Embryonic facial prominence (tissue), 1 donor: ENCODE measurements at regions not wholly inside any gene's neighbourhood (a gene's known extent, or its start where the extent isn't known, plus 50 kb on each side); places are given as distances from the start of the nearest gene placed in this dataset.
"Not testable (repeated sequence)": the region's sequence is repeated elsewhere in the genome, so short reads cannot be mapped to it uniquely, and the experiment has no call there.

ENCODE experiments used
- DNase-seq: peaks from one replicate; pipeline ENCODE4 v3.0.0-alpha.2; 2016; ENCODE audit errors: extremely low spot score

DNA sequence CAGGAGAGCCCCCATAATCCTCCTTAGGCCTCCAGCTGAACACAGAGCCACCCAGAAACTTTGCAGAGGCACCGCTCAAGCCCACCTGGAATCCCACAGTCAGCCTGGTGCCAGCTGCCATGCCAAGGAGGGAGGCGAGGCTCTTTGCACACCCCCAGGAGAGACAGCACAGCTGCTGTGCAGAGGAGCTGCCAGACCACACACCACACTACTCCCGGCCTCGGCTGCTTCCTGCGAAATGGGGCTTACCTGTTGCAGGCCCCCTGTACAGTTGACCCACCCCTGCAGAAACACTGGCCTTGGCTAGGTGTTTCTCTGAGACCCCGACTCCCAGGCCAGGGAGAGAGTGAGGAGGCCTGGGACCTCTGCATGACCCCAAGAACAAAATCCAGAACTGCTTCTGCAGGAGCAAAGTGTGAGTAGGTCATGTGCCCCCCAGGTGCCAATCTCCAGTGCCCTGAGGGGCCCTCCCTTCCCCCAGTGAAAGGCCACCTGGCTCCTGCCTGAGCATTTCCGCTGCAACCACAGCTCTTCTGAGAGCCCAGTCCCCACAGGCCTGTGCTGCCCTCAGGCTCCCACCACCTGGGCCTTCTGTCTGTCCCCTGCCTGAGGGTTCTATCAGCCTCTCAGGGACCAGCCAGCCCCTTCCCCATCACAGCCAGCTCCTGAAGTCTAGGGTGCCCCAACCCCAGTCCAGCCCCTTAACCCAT, 580.4 kb downstream of the UQCRFS1 start:
- no peak for DNase-seq

DNA sequence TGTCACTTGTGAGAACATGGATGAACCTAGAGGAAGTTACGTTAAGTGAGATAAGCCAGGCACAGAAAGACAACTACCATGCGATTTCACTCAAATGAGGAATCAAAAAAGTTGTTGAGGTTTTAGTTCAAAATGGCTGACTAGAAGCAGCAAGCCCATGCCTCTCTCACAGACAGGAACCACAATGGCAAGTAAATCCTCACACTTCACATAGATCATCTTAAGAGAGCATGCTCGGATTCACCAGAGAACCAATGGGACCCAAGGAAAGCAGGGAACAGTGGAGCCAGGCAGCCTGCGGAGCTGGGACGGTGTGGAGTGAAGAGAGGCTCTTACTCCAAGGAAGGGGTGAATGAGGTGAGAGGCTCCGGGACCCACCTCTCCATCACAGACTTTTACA, 581.0 kb downstream of the UQCRFS1 start:
- DNase-seq, result no peak

DNA sequence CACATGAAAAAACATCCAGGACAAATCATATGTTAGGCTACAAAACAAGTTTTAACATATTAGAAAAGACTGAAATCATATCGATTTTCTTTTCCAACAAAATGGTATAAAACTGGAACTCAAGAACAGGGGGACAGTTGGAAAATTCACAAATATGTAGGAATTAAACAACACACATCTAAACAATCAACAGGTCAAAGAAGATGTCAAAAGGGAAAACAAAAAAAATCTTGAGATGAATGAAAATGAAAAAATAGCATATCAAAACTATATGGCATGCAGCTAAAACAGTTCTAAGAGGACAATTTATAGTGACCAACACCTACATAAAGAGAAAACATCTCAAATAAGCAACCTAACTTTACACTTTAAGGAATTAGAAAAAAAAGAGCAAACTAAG, 585.3 kb downstream of the UQCRFS1 start:
- no peak for DNase-seq

DNA sequence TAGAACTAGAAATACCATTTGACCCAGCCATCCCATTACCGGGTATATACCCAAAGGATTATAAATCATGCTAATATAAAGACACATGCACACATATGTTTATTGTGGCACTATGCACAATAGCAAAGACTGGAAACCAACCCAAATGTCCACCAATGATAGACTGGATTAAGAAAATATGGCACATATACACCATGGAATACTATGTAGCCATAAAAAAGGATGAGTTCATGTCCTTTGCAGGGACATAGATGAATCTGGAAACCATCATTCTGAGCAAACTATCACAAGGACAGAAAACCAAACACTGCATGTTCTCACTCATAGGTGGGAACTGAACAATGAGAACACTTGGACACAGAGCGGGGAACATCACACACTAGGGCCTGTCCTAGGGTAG, 586.5 kb downstream of the UQCRFS1 start:
- DNase-seq, result not testable (repeated sequence)

DNA sequence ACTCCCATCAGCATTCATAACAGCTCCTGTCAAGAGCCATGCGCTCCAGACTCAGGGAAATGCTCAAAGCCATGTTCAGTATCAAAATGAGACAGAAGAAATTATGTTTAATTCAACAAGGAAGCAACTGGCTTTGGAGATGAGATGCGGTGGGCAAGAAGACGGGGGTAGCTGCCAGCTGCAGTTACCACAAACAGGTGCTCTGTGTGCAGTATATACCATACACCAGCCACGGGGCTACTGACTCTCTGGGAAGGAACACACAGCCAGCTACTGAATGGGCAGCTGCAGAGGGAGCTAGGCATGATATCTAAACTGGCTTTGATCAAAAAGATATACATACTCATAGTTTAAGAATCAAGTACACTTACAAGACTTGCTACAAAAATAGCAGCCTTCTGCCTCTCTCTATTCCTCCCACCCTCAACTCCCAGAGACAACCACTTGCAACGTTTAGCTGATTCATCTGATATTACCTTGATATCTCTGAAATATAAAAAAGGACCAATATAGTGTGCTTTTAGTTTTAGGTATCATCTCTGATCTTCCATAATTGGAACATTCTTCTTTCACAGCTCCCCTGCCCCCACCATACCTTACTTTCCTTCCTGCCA, 593.0 kb downstream of the UQCRFS1 start:
- no peak for DNase-seq

DNA sequence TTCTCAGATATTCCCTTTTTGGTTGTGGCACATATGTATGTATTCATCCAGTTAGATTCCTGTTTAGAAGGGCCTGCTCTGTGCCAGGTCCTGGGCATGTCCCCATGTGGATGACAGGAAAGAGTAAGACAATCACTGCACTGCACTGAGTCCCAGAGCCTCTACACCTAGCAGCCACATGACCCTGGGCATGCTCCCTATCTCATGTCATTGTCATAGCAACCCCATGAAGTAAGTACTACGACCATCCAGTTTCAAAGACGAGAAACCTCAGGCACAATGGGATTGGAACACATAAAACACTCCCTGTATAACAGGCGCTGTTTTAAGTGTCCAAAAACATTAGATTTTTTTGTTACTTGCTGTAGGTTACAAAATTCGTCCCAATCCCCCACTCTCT, 594.4 kb downstream of the UQCRFS1 start:
- no peak for DNase-seq

DNA sequence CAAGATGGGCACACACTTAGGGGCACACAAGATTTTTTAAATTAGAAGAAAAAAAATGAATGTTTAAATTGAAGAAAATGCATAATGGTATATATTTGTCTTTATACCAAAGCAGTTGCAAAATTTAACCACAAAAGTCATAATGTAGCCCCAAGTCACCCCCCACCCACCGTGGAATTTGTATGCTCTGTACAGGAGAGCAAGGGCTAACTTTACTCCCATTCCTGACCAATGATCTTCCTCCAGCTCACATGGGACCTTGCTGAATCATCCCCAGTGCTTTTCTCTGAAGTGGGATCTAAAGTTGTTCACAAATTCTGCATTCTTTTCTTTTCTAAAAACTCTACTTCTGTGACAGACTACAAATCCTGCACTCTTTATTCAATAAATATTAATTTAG, 597.0 kb downstream of the UQCRFS1 start:
- DNase-seq, result no peak

DNA sequence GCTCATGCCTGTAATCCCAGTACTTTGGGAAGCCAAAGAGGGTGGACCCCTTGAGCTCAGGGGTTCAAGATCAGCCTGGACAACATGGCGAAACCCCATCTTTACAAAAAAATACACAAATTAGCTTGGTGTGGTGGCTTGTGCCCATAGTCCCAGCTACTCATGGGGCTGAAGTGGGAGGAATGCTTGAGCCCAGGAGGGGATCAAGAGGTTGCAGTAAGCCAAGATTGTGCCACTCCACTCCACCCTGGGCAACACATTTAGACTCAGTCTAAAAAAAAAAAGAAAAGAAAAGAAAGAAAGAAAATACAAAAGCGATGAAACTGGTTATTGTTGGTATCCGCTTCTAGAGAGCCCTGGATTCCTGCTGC, 597.4 kb downstream of the UQCRFS1 start:
- DNase-seq, result no peak

DNA sequence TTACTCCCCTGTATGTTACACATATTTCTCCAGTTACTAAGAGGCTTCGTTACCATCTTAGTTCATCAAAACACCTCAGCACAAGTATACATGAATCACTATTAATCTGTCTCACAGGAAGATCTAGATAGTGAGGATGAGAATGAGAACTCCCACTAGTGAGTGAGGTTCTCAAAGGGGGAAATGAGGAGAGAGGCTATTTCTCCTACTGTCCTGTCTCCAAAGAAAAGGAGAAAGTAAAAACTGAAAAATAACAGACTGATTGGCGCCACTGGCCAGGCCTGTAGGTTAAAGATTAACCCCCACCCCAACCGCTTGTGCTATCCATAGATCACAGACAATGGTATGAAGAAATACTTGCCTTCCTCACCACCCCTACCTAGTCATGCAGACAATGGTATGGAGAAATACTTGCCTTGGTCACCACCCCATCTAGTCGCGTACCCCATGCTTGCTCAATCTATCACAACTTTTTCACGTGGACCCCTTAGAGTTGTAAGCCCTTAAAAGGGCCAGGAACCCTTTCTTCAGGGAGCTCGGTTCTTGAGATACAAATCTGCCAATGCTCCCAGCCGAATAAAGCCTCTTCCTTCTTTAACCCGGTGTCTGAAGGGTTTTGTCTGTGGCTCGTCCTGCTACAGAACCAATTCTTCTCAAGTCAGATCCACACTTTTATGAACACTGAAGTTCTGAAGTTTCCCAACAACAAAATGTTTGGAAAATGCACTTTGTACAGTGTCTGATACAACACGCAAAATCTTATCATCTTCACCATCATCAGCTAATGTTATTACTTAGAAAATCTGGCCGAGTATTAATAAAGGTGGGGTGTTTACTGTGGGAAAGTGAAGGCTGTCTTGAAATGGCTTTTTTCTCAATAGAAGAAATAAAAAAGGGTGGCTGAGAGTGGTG, 598.1 kb downstream of the UQCRFS1 start:
- no peak for DNase-seq

DNA sequence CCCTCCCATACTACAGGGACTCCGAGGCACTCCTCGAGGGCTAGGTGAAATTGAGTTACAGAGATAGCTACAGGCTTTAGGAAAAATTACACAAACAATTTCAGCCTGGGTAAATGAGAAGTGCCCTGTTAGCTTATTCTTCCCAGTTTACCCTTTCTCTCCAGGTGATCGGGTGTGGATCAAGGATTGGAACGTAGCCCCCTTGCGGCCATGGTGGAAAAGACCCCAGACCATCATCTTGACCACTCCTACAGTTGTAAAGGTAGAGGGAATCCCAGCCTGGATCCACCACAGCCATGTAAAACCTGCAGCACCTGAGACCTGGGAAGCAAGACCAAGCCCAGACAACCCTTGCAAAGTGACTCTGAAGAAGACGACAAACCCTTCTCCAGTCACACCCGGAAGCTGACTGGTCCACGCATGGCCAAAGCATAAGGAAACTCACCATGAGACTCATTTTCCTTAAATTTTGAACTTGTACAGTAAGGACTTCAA, 600.6 kb downstream of the UQCRFS1 start:
- no peak for DNase-seq

DNA sequence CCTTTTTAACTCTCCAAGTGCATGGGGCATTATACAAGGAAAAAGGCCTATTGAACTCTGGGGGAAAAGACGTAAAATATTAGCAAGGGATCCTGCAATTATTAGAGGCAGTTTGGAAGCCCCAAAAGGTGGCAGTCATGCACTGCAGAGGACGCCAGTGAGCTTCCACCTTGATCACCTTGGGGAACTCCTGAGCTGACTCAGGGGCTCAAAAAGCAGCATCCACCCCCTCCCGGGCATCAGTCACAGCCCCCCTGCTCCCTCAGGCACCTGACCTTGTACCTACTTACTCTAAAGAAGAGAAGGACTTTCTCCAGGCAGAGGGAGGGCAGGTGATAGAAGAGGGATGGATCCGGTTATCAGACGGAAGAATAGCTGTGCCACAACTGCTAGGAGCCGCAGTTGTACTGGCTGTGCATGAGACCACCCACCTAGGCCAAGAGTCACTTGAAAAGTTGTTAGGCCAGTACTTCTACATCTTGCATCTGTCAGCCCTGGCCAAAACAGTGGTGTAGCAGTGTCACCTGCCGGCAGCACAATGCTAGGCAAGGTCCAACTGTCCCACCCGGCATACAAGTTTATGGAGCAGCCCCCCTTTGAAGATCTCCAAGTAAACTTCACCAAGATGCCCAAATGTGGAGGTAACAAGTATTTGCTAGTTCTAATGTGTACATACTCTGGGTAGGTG, 601.6 kb downstream of the UQCRFS1 start:
- not testable (repeated sequence) for DNase-seq

DNA sequence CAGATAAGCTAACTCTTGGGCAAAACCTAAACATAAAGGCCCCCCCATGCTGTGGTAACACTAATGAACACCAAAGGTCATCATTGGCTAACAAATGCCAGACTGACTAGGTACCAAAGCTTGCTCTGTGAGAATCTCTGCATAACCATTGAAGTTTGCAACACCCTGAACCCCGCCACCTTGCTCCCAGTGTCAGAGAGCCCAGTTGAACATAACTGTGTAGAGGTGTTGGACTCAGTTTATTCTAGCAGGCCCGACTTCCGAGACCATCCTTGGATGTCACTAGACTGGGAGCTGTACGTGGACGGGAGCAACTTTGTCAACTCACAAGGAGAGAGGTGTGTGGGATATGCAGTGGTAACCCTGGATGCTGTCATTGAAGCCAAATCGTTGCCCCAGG, 602.2 kb downstream of the UQCRFS1 start:
- DNase-seq, result no peak

DNA sequence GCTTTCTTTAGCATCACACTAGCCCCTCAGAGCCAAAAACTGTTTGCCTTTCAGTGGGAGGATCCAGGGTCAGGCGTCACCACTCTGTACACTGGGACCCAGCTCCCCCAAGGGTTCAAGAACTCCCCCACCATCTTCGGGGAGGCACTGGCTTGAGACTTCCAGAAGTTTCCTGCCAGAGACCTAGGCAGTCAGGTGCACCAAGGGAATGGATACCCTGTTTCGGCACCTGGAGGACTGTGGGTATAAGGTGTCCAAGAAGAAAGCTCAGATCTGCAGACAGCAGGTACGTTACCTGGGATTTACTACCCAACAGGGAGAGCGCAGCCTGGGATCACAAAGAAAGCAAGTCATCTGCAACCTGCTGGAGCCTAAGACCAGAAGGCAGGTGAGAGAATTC, 603.0 kb downstream of the UQCRFS1 start:
- no peak for DNase-seq

DNA sequence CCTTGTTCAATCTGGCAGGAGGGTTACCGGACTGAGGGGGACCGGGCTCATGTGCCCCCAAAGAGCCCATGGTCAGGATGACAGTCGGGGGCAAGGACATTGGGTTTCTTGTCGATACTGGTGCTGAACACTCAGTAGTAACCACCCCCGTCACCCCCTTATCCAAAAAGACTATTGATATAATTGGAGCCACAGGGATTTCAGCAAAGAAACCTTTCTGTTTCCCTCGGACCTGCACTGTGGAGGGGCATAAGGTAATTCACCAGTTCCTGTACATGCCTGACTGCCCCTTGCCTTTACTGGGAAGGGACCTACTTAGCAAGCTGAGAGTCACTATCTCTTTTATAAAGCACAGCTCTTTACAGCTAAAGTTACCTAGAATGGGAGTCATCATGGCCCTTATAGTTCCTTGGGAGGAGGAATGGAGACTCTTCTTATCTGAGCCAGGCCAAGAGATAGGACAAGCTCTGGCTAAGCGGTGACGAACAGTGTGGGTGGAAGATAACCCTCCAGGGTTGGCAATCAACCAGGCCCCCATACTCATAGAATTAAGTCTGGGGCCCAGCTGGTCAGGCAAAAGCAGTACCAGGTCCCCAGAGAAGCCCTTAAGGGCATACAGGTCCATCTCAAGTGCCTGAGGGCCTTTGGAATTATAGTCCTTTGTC, 603.7 kb downstream of the UQCRFS1 start:
- no peak for DNase-seq

DNA sequence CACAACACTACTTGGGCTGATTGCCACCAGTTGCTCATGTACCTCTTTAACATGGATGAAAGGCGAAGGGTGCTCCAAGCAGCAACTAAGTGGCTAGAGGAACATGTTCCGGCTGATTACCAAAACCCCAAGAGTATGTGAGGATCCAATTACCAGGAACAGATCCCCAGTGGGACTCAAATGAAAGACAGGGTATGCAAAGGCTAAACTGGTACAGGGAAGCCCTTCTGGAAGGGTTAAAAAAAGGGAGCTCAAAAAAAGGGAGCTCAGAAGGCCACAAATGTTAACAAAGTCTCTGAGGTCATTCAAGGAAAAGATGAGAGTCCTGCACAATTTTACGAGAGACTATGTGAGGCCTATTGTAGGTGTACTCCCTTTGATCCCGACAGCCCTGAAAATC, 604.7 kb downstream of the UQCRFS1 start:
- DNase-seq, result no peak

DNA sequence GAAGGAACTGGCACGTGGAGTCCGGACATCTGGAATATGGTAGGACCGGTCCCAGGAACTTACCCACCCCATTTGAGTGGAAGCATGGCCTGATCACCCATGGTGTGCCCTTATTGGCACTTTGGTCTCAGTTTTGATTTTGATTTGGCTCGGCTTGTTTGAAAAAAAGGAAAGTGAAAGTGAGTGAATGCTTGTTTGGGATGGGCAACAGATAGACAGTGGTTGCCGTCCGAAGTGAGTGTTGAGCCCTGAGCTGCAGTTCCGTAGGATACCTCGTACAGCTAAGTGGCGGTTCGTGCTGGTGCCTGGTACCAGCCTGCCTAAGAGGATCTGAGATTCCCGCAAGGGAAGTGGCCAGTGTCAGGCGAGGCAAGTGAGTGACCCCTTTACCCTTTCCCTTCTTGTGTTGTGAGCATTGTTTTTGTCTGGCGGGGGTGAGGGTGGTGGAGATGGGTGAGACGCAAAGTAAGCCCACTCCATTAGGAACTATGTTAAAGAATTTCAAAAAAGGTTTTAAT, 605.8 kb downstream of the UQCRFS1 start:
- DNase-seq, result no peak

DNA sequence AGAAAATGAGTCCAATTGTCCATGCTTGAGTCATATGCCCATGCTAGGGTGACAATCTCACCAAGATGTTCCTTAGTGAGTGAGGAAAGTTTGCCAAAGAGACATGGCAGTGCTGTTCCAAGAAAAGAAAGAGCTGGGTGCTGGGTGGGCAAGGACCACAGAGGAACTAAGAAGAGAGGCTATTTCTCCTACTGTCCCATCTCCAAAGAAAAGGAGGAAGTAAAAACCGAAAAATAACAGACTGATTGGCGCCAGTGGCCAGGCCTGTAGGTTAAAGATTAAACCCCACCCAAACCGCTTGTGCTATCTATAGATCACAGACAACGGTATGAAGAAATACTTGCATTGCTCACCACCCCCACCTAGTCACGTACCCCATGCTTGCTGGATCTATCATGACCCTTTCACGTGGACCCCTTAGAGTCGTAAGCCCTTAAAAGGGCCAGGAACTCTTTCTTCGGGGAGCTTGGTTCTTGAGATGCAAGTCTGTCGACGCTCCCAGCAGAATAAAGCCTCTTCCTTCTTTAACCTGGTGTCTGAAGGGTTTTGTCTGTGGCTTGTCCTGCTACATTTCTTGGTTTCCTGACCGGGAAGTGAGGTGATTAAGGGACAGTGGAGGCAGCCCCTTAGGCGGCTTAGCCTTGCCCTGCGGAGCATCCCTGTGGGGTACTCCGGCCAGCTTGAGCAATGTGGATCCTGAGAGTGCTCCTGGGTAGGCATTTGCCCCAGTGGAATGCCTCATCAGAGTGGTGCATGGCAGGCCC, 606.5 kb downstream of the UQCRFS1 start:
- no peak for DNase-seq

DNA sequence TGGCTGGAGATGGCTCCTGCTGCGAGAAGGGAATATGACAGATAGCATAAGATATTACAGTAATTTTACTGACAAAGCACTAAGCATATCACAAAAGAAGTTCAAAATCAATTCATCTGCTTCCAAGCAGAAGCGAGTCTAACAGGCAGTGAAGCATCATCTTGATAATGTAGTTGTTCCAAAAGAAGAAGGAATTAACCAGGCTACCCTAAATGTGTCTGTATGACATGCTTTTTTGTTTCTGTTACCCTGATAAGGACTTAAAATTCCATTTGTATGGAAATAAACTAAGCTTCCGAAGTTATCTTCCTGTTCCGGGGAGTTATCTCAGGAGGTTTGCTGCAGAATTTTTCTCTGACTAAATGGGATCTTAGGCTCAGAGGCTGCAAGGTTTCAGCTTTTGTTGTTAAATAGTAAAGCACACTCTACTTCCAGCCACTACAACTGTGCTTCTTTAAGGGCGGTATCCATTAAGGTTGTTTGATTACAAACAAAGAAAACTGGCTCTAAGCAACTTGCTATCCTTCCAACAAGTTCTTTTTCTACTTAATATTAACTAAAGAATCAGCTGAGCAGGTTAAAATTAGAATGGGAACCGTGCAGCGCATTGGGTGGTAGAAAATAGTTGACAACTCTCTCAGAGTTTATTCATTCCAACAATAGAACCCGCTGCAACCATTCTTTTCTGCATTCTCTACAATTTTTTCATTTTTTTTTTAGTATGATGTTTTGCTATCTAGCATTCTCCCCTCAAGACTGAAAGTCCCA, 607.3 kb downstream of the UQCRFS1 start:
- no peak for DNase-seq

DNA sequence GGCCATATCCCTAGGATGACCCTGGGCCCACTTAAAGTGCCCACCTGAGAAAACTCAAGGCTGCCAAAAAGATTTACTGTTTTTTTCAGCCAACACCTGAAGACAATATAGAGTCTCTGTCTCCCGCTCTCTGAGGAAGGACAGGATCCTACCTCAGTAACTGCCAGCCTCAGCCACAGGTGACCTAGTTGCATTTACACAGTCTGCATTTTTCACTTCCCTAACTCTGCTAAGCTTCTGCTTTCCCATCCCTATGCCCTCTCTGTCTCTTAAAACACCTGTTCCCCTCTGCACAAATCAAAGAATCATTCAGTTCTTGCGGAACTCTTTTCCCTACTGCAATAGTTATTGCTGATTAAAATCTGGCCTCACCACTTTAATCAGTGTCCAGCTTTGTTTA, 609.5 kb downstream of the UQCRFS1 start:
- no peak for DNase-seq
